GM12878 (cell line): ENCODE measurements at regions not wholly inside any gene's neighbourhood (a gene's known extent, or its start where the extent isn't known, plus 50 kb on each side); places are given as distances from the start of the nearest gene placed in this dataset.

Experiments used
- CBFB ChIP-seq: IDR thresholded peaks from 2 replicates; pipeline ENCODE4 v1.6.1; 2016; ENCODE audit warnings: antibody characterized with exemption, low read depth
- IKZF1 ChIP-seq: fragments of 450-650 bp; conservative IDR thresholded peaks from 2 replicates; pipeline ENCODE4 v1.6.1; 2017; ENCODE audit warnings: antibody characterized with exemption, mild to moderate bottlenecking
- YY1 ChIP-seq: IDR thresholded peaks from 2 replicates; pipeline ENCODE4 v1.6.1; 2011; ENCODE audit warnings: low read depth, mild to moderate bottlenecking, low read length
- TF ChIP-seq, protein P1 (sequence below), 3 experiments: IDR thresholded peaks in 2 of 3; conservative IDR thresholded peaks in 1 of 3; 2 replicates each; pipeline ENCODE4 v1.5.1; 2011; ENCODE audit warnings: low read depth in 3 of 3, low read length in 3 of 3, mild to moderate bottlenecking in 3 of 3, control low read depth in 2 of 3, moderate library complexity in 2 of 3, inconsistent platforms in 1 of 3, mixed read lengths in 1 of 3; ENCODE audit not compliant: control insufficient read depth in 2 of 3, insufficient read depth in 1 of 3; ENCODE audit errors: extremely low read depth in 1 of 3
- TF ChIP-seq, protein P2 (sequence below): fragments of 450-650 bp; IDR thresholded peaks from 2 replicates; pipeline ENCODE4 v1.6.1; 2017; ENCODE audit warnings: borderline replicate concordance

DNA sequence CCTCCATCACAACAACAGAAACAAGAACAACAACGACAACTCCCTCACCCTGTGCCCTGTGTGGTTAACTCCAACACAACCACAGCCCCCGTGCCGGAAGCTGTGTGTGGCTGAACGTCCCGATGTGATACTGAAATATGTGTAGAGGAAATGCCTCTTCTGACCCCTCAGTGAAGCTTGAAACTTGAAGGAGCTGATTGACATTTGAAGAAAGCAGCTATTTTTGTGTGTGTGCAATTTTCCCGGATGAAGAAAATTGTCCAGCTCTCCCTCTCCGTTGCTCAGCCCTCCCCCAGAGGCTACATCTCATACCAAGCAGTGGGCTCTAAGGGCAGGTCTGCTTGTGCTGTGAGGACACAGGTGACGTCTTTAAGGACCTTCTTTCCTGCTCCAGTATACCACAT lies 173.8 kb downstream of the ICOS start:
- TF ChIP-seq, protein P1, sequence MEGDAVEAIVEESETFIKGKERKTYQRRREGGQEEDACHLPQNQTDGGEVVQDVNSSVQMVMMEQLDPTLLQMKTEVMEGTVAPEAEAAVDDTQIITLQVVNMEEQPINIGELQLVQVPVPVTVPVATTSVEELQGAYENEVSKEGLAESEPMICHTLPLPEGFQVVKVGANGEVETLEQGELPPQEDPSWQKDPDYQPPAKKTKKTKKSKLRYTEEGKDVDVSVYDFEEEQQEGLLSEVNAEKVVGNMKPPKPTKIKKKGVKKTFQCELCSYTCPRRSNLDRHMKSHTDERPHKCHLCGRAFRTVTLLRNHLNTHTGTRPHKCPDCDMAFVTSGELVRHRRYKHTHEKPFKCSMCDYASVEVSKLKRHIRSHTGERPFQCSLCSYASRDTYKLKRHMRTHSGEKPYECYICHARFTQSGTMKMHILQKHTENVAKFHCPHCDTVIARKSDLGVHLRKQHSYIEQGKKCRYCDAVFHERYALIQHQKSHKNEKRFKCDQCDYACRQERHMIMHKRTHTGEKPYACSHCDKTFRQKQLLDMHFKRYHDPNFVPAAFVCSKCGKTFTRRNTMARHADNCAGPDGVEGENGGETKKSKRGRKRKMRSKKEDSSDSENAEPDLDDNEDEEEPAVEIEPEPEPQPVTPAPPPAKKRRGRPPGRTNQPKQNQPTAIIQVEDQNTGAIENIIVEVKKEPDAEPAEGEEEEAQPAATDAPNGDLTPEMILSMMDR (IDR thresholded peaks at IDR 0.05 in 2 of 3, conservative IDR thresholded peaks at IDR 0.05 in 1 of 3; ENCODE audit: control insufficient read depth in 2 of 3, extremely low read depth in 1 of 3, insufficient read depth in 1 of 3, low read depth in 3 of 3, low read length in 3 of 3): no peak
- TF ChIP-seq, protein P2, sequence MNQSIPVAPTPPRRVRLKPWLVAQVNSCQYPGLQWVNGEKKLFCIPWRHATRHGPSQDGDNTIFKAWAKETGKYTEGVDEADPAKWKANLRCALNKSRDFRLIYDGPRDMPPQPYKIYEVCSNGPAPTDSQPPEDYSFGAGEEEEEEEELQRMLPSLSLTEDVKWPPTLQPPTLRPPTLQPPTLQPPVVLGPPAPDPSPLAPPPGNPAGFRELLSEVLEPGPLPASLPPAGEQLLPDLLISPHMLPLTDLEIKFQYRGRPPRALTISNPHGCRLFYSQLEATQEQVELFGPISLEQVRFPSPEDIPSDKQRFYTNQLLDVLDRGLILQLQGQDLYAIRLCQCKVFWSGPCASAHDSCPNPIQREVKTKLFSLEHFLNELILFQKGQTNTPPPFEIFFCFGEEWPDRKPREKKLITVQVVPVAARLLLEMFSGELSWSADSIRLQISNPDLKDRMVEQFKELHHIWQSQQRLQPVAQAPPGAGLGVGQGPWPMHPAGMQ: no peak
- no peak for TF ChIP-seq IKZF1
- no peak for TF ChIP-seq CBFB
- no peak for TF ChIP-seq YY1
